Kidney (tissue), 13 donors: ENCODE measurements at regions not wholly inside any gene's neighbourhood (a gene's known extent, or its start where the extent isn't known, plus 50 kb on each side); places are given as distances from the start of the nearest gene placed in this dataset.

Experiments
- DNase-seq, 5 donors: peaks; one replicate each; pipeline ENCODE4 v3.0.0-alpha.2; 2013 to 2020
- FAIRE-seq: peaks from 2 replicates; lab custom pipeline; 2012; peaks lifted over from hg19 to GRCh38; lab: Jason Lieb, UNC
- H3K27ac ChIP-seq, 2 donors: one replicate each; pipeline ENCODE4 v1.7.0; 2013; ENCODE audit warnings: low read depth in 2 of 2, low read length in 2 of 2, inconsistent platforms in 1 of 2
- H3K27me3 ChIP-seq: one replicate; pipeline ENCODE4 v1.7.1; 2013; ENCODE audit warnings: low read length, inconsistent platforms; ENCODE audit not compliant: control insufficient read depth, insufficient read depth
- H3K36me3 ChIP-seq, 3 donors: one replicate each; pipeline versions ENCODE4 v1.7.0 to v1.7.1; 2013; ENCODE audit warnings: low read length in 3 of 3, control low read depth in 1 of 3, inconsistent platforms in 1 of 3; ENCODE audit not compliant: insufficient read depth in 3 of 3, control insufficient read depth in 2 of 3
- H3K4me1 ChIP-seq, 3 donors: one replicate each; pipeline versions ENCODE4 v1.7.0 to v1.7.1; 2013; ENCODE audit warnings: low read length in 3 of 3, inconsistent platforms in 1 of 3, low read depth in 1 of 3; ENCODE audit not compliant: control insufficient read depth in 2 of 3, insufficient read depth in 2 of 3
- H3K4me3 ChIP-seq, 3 donors: one replicate each; pipeline versions ENCODE4 v1.7.0 to v1.8.1; 2013; ENCODE audit warnings: low read length in 3 of 3, control low read depth in 1 of 3, inconsistent platforms in 1 of 3
- H3K9ac ChIP-seq, 3 donors: one replicate each; pipeline versions ENCODE4 v1.7.0 to v1.7.1; 2013; ENCODE audit warnings: low read length in 3 of 3, control low read depth in 1 of 3, inconsistent platforms in 1 of 3
- H3K9me3 ChIP-seq, 3 donors: one replicate each; pipeline versions ENCODE4 v1.7.0 to v1.7.1; 2013; ENCODE audit warnings: low read length in 3 of 3, control low read depth in 1 of 3, inconsistent platforms in 1 of 3; ENCODE audit not compliant: control insufficient read depth in 2 of 3, insufficient read depth in 1 of 3
- CTCF ChIP-seq: IDR thresholded peaks from 3 replicates; pipeline ENCODE4 v1.5.1; 2012; ENCODE audit warnings: mild to moderate bottlenecking, moderate library complexity, borderline replicate concordance; ENCODE audit not compliant: insufficient read depth; ENCODE audit errors: extremely low read depth
- intact Hi-C: fragments of 100-400 bp; cut with DNase I; formaldehyde crosslinking; loops from one replicate; pipeline ENCODE4 v1.11.1; 2022
- donor health status: control.
- donor health status: control.
- donor health status: control.
- donor health status: control.
- donor health status: control.
- donor health status: DM: yes; HTN: yes; CAD: no.
- donor health status: Normal renal cell carcinoma (clear cell type).

GRCh38 chr1:239696317-239696716, 309.9 kb downstream of the CHRM3 start:
- Histone ChIP-seq H3K4me1 (no peaks in the 10 kb centered on the region), H3K27me3 (no peaks in the 10 kb centered on the region), H3K4me3 (no peak overlapping the region), H3K27ac (no peak overlapping the region), H3K9ac (no peak overlapping the region), H3K9me3 (no peaks in the 10 kb centered on the region), H3K36me3 (no peaks in the 10 kb centered on the region)
- FAIRE-seq (no peak), DNase-seq (no peak)
- no peak for TF ChIP-seq CTCF
- intact Hi-C loops = no loop called here

- Histone ChIP-seq H3K4me1 (no peaks in the 10 kb centered on the region), H3K27ac (no peak overlapping the region), H3K9me3 (no peaks in the 10 kb centered on the region), H3K9ac (no peak overlapping the region), H3K4me3 (no peak overlapping the region), H3K27me3 (no peaks in the 10 kb centered on the region), H3K36me3 (no peaks in the 10 kb centered on the region)
- DNase-seq = no peak
- intact Hi-C loops = no loop called here
- FAIRE-seq = no peak
- TF ChIP-seq CTCF = no peak
Observed at GRCh38 chr1:239700667-239701066, 314.3 kb downstream of the CHRM3 start.

- no peaks in the 10 kb centered on the region for H3K9me3 ChIP-seq
- intact Hi-C loops = no loop called here
- no peak overlapping the region for H3K9ac ChIP-seq
- no peaks in the 10 kb centered on the region for H3K27me3 ChIP-seq
- FAIRE-seq (no peak), DNase-seq (no peak)
- no peaks in the 10 kb centered on the region for H3K4me1 ChIP-seq
- H3K27ac ChIP-seq = no peak overlapping the region
- H3K4me3 ChIP-seq = no peak overlapping the region
- TF ChIP-seq CTCF = no peak
- no peaks in the 10 kb centered on the region for H3K36me3 ChIP-seq
Observed at GRCh38 chr1:239703075-239703474, 316.7 kb downstream of the CHRM3 start.

GRCh38 chr1:239706245-239706892, 320.0 kb downstream of the CHRM3 start:
- H3K27me3 ChIP-seq = no peaks in the 10 kb centered on the region
- FAIRE-seq = no peak
- intact Hi-C loops = no loop called here

More at GRCh38 chr1:239706245-239706892, 320.0 kb downstream of the CHRM3 start:
- Histone ChIP-seq H3K36me3 (no peaks in the 10 kb centered on the region), H3K9me3 (no peaks in the 10 kb centered on the region), H3K4me3 (no peak overlapping the region), H3K9ac (no peak overlapping the region), H3K27ac (no peak overlapping the region), H3K4me1 (no peaks in the 10 kb centered on the region)
- no peak for TF ChIP-seq CTCF
- peak in 1 of 5 donors; percentile 35 for DNase-seq
